Activated CD4-positive, alpha-beta T cell treated with anti-CD3 and anti-CD28 coated beads for 4 hours (primary cell): ENCODE measurements at regions not wholly inside any gene's neighbourhood (a gene's known extent, or its start where the extent isn't known, plus 50 kb on each side); places are given as distances from the start of the nearest gene placed in this dataset.

Source experiments
- DNase-seq, 2 donors: peaks; one replicate each; pipeline ENCODE4 v3.0.0-alpha.2; 2020

DNA sequence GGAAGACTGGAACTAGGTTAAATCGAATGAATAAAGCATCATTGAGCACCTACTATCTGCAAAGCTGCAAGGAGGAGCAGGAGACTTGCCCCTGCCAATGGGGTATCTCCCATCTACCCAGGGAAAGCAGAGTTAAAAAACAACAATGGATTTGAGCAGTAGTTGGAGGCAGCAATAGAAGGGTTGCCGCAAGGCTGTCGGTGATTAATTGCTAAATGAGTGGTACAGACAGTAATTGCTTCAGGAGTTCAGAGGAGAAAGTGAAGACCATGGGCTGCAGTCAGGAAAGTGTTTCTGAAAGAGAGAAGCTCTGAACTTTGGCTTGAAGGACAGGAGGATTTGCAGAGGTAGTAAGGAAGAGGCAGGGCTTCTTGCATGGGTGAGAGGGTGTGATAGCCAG lies 152.9 kb downstream of the ACTL8 start:
- no peak for DNase-seq

DNA sequence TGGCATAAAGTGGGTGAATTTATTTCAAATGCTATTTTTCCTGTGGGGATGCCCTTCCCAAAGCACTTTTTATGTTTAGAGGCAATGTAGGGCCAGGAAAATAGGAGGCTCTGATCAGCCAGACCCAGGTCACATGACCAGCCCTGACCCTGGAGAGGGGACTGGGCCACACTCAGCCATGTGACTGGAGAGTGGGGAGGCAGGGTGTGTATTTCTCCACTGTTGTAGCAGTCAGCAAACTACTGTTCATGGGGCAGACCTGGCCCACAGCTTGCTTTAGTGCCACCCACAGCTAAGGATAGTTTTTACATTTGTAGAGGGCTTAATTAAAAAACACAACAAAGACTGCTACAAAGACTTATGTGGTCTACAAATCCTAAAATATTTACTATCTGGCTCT lies 153.8 kb downstream of the ACTL8 start:
- DNase-seq = no peak

DNA sequence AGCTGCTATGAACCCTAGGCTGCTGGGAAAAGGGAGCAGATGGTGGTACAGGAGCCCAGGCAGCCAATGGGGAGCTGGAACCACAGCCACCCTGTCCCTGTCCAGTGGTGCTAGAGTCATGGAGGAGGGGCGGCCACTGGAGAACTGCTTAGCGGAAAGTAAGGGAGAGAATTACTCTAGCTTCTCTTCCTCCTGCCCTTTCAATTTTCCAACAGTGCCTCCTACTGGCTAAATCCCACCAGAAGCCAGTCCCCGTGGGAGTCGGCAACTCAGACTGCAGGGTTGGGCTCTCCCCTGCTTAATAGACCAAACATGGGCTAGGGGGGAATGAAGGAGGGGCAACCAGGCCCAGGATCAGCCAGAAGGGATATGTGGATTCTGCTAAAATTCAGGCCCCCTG lies 154.5 kb downstream of the ACTL8 start:
- no peak for DNase-seq

DNA sequence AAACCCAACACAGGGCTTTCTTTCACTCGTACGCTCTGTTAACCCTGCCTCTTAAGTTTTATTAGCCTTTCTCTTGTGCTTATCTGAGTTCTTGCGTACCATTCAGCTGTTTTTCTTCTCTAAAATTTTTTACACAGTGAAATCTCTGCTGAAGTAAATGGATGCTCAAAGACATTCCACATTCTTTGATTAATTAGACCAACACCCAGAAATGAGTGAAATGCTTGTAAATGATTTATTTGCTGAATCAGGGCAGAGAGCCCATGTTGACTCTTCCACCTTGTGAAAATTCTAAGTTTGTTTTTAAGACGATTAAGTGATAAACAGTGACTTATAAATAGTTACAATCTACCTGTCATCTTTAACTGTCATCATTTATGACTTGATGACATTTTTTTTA lies 156.7 kb downstream of the ACTL8 start:
- DNase-seq = no peak

DNA sequence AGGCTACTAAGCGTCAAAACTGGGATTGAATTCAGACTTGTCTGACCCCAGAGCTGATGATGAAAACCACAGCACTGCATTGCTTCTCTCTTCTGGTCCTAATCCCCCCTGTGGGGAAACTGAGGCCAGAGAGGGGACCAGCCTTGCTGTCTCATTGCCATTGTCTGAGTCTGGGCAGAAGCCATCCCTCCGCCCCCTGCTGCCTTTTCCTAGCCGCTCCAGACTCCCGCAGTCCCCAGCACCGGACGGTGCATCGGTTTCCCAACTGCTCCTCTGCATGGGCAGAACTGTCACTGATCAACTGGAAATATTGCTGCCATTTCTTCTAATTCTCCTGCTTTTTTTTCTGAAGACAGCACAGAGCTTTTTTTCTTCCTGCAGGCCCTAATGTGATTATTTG lies 157.4 kb downstream of the ACTL8 start:
- DNase-seq = no peak

DNA sequence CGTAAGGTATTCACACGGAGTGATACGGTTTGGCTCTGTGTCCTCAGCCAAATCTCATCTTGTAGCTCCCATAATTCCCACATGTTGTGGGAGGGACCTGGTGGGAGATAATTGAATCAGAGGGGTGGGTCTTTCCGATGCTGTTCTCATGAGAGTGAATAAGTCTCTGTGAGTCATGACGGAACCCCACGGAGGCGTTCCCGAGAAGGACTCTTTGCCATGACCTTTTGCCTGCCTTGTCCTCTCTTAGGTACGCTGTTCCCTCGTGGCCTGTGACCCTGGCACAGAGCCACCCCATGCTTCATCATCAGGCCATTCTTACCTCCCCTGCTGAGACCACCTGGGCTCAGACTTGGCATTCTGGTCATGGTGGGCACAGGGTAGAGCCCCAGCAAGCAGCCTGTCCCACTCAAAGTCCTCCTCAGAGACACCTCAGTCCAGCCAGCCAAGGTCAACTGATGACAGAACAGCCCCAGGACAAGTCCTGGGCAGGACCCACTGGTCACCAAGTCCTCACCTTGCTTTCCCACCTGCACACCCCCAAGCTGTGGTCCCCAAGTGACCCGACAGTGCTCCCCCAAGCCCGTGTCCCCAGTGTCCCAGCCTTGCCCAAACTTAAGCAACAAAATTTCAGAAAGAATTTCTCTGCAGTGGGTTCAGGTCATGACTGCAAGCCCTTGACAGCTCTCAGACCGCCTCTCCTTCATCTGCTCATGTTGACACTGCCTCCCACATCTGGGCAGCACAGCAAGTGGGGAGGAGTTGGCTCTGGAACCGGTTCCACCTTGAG lies 158.4 kb downstream of the ACTL8 start:
- no peak for DNase-seq

DNA sequence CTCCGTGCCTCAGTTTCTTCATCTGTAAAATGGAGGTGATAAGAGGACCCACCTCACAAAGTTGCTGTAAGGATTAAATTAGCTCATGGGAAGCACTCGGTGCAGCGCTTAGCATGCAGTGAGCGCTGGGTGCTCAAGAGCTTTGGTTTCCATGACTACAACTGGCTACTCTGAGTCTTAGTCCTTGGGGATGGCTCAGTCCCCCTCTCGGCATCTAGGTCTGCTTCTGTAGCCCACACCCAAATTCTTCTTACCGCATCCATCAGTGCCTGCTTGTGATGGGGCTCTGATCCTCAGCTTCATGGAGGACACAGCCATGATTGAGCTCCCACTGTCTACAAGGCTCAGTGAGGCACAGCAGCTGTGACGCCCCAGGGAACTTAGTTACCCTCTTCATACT lies 159.0 kb downstream of the ACTL8 start:
- DNase-seq = no peak

DNA sequence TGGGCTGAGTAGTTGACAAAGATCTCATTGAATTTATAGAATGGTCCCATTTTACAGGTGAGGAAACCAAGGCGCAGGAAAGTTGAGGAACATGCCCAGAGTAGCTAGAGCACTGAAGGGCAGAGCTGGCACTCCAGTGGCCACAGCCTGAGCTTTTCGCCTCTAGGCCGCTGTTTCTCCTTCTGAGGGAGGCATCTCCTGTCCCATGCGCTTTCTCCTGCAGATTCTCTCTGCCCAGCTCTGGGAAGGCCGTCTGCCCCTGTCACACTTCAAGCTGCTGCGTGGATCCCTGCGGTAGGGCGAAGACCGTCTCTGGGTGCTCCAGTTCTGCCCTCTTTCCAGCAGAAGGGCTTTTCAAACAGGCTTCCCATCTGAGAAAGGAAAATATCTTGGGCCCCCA lies 159.9 kb downstream of the ACTL8 start:
- DNase-seq = no peak

DNA sequence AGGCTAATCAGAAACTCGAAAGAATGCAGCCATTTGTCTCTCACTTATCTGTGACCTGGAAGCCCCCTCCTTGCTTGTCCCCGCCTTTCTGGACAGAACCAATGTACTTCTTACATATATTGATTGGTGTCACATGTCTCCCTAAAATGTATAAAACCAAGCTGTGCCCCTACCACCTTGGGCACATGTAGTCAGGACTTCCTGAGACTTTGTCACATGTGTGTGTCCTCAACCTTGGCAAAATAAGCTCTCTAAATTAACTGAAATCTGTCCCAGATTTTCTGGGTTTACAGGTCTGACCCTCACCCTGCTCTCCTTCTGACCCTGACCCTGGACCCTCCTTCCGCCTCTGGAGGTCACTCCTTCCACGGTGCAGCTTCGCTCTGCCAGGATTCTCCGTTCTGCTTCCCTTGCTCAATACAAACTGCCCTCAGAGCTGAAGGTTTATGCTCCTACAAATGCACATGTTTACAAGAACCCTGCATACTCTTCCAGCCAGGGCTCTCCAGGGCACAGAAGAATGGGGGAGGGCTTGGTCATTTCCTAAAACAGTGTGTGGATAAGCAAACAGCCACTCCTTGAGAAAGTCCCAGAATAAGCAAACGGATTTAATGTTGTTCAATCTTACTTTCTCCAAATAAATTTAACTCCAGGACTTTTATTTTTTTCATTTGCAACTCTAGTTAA lies 160.5 kb downstream of the ACTL8 start:
- no peak for DNase-seq

DNA sequence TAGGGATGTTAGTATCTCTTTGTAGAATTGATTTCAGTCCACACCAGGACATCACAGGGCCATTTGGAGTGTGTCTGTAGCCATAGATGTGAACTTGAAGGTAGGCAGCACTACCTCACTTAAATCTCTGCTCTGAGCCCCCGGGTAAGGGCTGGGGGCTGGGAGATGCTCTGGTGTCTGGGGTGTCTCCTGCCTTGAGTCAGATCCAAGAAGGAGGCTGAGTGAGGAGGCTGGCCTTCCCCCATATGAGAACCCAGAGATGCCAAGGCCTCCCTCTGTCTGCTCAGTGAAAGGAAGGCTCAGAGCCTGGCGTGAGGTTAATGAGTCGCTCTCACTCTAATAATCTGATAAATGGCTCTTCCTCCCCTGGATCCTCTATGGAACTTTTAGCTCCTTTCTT lies 161.6 kb downstream of the ACTL8 start:
- DNase-seq = no peak

DNA sequence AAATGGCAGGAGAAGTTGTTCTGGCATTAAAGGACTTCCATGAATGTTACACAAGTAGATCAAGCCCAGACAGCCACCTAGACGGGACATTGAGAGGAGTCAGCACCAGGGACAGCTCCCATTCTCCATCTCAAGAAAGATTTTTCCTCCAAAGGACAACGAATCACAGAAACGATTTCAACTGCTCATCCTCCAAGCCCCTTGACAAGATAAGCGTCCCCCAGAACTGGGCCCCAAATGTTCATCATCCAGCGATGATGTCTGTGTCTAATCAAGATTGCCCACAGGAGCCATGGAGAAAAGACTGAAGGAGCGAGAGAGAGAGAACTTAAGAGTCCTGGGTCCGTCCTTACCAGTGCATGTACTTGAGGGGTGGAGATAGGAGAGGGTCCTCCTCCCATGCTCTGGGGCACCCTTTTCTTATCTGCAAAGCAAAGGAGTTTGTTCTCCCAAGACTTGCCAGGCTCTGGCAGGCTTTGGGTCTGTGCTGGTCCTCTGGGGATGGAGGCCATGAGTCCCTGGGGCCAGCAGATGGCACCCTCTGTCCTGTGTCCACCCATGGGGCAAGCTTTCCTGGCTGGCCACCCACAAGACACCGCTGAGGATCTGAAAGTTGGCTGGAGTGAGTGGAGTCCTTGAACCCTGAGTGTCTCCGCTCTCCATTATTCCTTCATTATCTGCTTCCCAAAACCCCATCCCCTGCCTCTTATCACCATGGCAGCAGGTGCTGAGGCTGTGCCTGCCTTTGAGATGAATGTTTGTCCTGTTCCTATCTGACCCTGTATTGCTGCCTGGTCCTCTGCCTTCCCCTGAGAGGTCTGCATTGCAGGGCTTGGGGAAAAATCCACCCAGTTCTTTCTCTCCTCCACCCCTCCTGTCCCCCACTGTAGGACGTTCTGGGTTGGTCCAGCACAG lies 164.6 kb downstream of the ACTL8 start:
- DNase-seq = no peak

DNA sequence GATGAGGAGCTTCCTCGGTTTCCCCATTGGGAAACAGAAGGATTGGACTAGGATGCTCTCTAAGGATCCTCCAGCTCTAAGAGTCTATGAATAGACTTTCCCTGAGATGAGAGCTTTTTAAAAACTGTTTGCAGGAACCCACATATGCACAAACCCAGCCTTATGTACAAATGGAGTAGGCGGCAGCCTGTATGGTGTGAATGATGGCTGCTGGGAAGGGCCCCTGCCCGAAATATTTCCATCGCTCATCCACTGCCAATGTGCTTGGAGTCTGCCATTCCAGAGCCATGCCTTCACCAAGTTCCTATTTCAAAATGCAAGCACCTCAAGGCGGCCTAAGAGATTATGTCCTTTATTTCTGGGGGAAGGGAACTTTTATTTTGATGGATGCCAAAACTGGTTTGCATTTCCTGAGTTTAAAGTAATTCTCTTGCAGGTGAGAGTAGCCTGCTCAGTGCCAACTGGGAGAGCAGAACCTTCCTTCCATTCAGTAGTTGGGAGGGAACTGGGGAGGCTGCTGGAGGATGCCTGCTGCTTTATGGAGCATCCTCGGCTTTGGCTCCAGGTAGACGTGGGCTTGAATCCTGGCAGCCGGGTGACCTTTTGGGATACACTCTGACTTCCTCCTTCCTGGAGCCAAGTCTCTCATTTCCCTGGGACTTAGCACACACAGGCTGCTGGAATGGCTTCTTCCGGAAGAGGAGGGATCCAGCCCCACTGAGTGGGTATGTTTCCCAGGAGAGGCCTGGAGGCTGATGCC lies 165.9 kb downstream of the ACTL8 start:
- no peak for DNase-seq

DNA sequence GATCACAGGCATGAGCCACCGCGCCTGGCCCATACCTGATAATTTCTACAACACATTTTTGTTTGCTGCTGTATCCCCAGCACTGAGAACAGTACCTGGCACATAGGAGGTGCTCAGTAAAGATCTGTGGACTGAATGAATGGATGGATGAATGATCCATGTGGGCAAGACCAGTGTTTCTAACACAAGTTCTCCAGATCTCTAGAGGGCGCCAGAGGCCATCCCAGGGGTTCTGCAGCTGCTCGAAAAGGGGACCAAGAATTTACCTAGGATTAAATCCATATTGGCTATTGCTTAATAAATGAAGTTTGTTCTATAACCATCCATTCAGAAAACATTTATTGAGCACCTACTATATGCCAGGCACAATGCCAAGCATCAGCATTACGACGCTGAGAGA lies 167.7 kb downstream of the ACTL8 start:
- peak in 1 of 2 donors; percentile 5 for DNase-seq

DNA sequence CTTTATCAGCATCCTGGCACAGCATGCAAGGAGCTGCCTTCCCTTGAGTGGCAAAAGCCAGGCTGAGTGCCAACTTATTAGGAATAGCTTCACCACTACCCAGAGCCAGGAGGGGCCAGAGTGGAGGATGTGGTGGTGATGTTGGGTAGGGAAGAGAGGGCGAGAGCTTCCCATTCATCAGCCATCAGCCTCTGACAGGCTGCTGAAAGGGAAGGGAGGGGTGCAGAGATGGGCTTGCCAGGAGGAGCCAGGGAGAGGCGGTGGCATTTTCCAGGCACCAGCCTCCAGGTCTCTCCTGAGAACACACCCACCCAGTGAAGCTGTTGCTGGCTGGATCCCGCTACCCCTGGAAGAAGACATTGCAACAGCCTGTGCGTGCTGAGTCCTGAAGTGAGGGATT lies 168.5 kb downstream of the ACTL8 start:
- DNase-seq = no peak

DNA sequence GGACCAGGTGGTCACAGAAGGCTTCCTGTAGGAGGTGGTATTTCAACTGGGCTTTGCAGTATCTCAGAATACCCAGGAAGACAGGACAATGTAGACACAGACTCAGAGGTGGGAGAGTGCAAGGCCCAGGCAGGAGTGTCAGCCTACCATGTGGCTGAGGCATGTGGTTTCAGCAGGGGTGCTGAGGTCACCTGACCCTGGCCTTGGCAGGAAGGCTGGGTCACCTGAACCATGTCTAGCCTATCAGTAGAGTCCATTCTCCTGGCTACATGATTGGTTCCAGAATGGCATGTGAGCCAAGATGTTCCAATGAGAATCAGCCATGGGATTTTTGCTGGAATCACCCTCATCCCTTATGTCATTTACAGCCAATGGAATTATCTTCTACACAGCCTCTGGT lies 169.4 kb downstream of the ACTL8 start:
- no peak for DNase-seq

DNA sequence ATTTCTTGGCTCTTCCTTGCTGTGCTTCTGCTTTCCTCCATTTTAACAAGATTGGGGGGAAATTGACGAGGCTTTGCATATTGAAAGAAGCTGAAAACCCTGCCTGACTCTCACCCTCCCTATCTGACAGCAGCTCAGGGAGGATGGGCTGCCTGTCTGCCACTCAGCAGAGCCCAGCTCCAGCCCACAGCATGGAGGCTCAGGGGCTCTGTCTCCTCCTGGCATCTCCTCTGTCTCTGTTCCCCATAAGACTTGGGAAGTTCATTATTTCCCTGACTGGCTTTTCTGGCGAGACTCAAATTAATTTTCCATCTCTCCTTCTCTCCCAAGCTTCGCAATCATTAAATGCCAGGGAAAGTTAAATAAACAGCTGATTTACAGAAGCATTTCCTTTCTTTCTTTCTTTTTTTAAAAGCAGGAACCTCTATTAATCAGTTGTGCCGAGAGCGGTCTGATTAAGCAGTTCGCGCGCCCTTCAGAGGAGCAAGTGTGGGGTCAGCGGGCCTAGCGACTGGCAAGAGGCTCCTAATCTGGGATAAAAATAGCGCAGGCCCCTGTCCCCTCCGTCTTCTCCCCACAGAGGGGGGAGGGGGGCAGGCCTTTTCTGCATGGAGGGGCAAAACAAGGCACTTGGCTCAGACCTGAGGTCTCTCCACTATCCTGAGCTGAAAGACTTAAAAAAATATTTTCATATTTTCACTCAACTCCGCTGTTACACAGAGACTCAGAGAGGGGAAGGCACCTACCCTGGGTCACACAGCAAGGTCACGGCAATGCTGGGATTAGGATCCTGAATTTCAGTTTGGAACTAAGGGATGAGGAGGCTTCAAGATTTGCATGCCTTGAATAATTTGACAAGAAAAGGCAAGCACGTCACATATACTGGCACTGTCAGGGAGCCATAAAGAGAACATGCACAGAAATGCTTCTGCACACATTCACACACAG lies 170.4 kb downstream of the ACTL8 start:
- DNase-seq = no peak

DNA sequence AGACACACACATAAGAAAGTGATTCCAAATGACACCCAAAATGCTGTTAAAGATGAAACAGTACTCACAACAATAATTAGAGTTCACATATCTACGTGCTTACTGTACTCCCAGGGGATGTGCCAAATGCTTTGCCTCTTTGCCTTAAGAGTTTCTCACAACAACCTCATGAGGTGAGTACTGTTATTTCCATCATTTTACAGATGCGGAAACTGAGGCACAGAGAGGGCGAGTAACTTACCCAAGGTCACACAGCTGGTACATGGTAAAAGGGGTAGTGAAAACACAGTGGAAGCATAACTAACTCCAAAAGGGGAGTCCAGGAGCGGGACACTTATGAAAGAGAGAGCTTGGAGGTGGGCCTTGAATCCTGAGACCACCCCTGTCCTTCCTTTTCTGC lies 171.8 kb downstream of the ACTL8 start:
- DNase-seq = no peak

DNA sequence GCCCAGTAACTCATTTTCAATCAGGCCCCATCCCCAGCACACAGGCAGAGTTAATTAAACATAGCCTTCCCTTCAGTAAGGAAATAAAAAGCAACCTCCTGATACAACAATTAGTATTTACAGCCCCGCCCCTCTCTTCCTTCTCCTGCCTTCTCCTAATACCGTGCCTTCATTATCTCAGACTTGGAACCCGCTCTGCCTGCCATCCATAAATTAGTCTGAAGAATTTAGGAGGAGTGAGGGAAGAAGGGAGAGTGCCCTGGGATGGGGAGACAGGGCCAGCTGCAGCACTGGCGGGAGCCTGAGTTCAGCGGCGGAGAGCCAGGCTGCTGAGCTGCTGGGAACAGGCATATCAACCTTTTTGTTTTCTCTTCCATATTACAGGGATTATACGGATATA lies 172.8 kb downstream of the ACTL8 start:
- no peak for DNase-seq

DNA sequence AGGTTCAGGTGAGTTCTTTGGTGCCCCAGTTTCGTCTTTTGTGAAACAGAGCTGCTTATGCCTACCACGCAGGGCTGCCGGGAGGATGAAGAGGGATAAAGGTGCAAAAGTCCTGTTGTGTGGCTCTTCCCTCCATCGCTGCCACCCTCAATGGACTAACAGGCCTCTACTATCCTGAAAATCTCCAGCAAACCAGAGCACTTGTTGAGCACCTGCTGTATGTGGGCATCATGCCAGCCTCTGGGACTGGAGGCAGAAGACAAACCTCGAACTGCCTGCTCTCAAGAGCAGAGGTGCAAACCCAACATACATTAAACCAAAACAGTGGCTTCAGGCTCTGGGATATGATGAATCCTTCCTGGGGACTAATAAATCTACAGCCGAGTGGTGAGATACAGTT lies 174.1 kb downstream of the ACTL8 start:
- DNase-seq = no peak

DNA sequence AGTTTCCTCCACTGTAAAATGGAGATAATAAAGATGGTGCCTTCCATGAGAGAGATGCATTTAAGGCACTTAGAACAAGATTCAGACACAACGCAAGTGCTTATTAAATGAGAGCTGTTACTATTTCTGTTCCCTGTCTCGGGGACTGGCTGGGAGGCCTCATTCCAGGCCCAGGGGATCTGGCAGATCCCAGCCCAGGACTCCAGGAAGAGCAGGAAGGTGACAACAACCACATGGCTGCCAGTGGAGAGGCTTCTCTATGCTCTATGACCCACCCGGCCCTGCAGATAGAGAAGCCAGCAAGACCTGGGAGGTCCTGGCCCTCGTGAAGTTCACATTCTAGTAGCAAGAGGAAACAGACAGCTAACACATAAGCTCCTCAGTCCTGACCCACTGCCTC lies 175.5 kb downstream of the ACTL8 start:
- DNase-seq = no peak

DNA sequence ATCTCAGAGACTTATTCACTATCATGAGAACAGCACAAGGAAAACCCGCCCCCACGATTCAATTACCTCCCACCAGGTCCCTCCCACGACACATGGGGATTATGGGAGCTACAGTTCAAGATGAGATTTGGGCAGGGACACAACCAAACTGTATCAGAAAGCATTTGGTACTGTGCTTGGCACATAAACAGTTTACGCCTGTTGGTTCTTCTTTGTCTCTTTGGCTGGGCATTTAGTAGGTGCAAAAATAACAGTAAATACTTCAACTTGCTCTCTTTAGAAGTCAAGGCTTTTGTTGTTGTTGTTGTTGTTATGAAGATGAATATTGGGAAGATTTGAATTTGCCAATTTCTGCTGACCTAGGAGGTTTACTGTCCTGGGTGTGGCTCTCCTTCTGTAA lies 175.4 kb upstream of the IGSF21 start:
- DNase-seq = no peak

DNA sequence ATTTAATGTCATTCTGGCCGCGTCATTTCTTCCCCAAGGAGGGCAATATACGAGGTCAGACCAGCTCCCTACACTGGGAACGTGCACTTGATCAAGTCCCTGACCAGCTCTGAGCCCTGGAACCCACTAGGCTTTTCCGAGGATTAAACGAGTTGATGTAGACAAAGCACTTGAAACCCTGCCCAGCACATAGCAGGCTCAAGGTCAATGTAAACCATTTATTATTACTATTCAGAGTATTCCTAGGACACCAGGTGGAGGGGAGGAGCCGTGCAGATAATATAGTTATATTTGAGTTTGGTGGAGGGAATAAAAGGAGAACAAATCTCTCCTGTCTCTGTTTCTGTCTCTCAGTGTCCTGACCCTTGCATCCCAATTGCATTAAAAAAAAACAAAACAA lies 174.1 kb upstream of the IGSF21 start:
- no peak for DNase-seq
